Adrenal gland (tissue), 9 donors: ENCODE measurements at regions not wholly inside any gene's neighbourhood (a gene's known extent, or its start where the extent isn't known, plus 50 kb on each side); places are given as distances from the start of the nearest gene placed in this dataset.

Experiments used
- DNase-seq, 7 donors: peaks; one replicate each; pipeline ENCODE4 v3.0.0-alpha.2; 2019 to 2020
- H3K27ac ChIP-seq, 5 donors: fragments of 200-600 bp; sonication (generic) in 4 of 5; 1 replicate in 3 of 5; 2 replicates in 2 of 5; pipeline versions ENCODE4 v1.5.1 to v1.8.0; 2016 to 2020; ENCODE audit warnings: mild to moderate bottlenecking in 1 of 5
- H3K27me3 ChIP-seq: fragments of 200-600 bp; 2 replicates; pipeline ENCODE4 v1.8.0; 2021
- H3K36me3 ChIP-seq, 2 donors: fragments of 200-600 bp; replicated peaks in 1 of 2; 1 replicate in 1 of 2; 2 replicates in 1 of 2; pipeline versions ENCODE4 v1.5.1 to v1.8.0; 2018 to 2022
- H3K4me1 ChIP-seq, 2 donors: fragments of 200-600 bp; replicated peaks in 1 of 2; 1 replicate in 1 of 2; 2 replicates in 1 of 2; pipeline versions ENCODE4 v1.5.1 to v1.8.0; 2018 to 2021
- H3K4me3 ChIP-seq, 4 donors: fragments of 200-600 bp; sonication (generic) in 3 of 4; one replicate each; pipeline ENCODE4 v1.5.1; 2016 to 2018
- H3K9me3 ChIP-seq, 3 donors: fragments of 200-600 bp; sonication (generic) in 1 of 3; replicated peaks in 1 of 3; 1 replicate in 2 of 3; 2 replicates in 1 of 3; pipeline versions ENCODE4 v1.5.1 to v1.8.0; 2016 to 2021
- POLR2A ChIP-seq, 2 donors: fragments of 450-650 bp; IDR thresholded peaks; one replicate each; pipeline ENCODE4 v1.6.1; 2017; ENCODE audit warnings: antibody characterized with exemption in 2 of 2, mild to moderate bottlenecking in 2 of 2, moderate library complexity in 1 of 2
- WGBS, 4 donors: extraction: QIAGEN DNeasy Blood & Tissue Kit in 2 of 4; methylation state at CpG; one replicate each; pipeline versions ENCODE4 v1.1.5 to v1.1.7; 2013 to 2017; 5-methylcytosine and 5-hydroxymethylcytosine counted together
- intact Hi-C, 2 donors: fragments of 100-400 bp; cut with DNase I; formaldehyde crosslinking; loops; one replicate each; pipeline versions ENCODE4 v1.14.1 to v1.15.0; 2022 to 2023
- TF ChIP-seq, protein P1 (sequence below), 6 experiments: fragments of 450-650 bp in 4 of 6; fragments of 200-600 bp in 2 of 6; sonication (generic) in 1 of 6; IDR thresholded peaks; 1 replicate in 5 of 6; 2 replicates in 1 of 6; pipeline versions ENCODE4 v1.5.1 to v1.8.0; 2016 to 2021; ENCODE audit warnings: antibody characterized with exemption in 6 of 6, mild to moderate bottlenecking in 2 of 6, moderate library complexity in 1 of 6
- donor health status: healthy with polysubstance abuse.
- donor health status: Bipolar disorder and iron deficiency.
- donor health status: DM: yes; HTN: yes; CAD: no.
- donor health status: DM: no; HTN: no; CAD: no.
- donor health status: DM: no; HTN: no; CAD: no.

DNA sequence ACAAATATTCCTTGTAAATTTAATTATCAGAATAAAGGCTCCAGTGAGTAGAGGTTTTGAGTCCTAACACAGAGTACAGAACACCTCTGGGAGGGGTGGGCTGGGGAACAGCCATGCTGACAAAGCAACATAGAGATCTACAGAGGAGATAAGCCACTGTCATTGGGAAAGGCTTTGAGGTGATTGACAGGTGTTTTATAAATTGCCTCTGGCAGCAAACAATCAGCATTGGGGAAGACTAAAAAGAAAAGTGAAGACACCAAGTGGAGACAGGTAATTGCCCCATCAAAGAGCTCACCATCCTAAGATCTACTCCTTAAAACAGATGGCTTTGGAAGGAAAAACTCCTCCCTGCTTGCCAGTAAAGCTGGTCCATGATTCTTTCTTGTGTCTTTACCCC, 189.7 kb upstream of the TLE4 start:
- DNase-seq, result no peak
- no peaks in the 10 kb centered on the region for H3K27me3 ChIP-seq
- TF ChIP-seq POLR2A (IDR thresholded peaks at IDR 0.05), result no peak
- TF ChIP-seq, protein P1, sequence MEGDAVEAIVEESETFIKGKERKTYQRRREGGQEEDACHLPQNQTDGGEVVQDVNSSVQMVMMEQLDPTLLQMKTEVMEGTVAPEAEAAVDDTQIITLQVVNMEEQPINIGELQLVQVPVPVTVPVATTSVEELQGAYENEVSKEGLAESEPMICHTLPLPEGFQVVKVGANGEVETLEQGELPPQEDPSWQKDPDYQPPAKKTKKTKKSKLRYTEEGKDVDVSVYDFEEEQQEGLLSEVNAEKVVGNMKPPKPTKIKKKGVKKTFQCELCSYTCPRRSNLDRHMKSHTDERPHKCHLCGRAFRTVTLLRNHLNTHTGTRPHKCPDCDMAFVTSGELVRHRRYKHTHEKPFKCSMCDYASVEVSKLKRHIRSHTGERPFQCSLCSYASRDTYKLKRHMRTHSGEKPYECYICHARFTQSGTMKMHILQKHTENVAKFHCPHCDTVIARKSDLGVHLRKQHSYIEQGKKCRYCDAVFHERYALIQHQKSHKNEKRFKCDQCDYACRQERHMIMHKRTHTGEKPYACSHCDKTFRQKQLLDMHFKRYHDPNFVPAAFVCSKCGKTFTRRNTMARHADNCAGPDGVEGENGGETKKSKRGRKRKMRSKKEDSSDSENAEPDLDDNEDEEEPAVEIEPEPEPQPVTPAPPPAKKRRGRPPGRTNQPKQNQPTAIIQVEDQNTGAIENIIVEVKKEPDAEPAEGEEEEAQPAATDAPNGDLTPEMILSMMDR (IDR thresholded peaks at IDR 0.05), result no peak
- H3K4me3 ChIP-seq, result no peak overlapping the region
- H3K9me3 ChIP-seq, result no peaks in the 10 kb centered on the region
- H3K36me3 ChIP-seq, result no peaks in the 10 kb centered on the region
- H3K4me1 ChIP-seq, result no peaks in the 10 kb centered on the region
- H3K27ac ChIP-seq, result no peak overlapping the region
- intact Hi-C loops, result no loop called here

DNA sequence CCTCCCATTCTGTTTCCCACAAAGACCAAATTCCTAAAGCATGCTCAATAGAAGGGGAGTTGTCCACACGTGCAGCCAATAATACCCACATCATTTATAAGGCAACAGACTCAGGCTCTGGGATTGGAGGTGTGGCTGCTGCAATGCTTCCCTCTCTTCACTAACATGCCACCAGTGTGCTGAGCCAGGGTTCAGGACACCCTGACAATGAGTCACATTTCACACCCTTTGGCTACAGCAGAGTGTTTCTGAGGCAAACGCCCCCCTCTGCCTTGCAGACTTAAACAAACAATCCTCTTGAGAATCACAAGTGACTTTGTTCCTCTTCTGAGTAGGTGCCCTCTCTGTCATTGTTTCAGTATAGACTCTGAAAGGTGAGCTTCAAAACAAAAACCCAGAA, 189.3 kb upstream of the TLE4 start:
- TF ChIP-seq POLR2A (IDR thresholded peaks at IDR 0.05), result no peak
- TF ChIP-seq, protein P1 (IDR thresholded peaks at IDR 0.05), result no peak
- no peaks in the 10 kb centered on the region for H3K36me3 ChIP-seq
- 20 to 36% (median 24%) methylated on average over 2 of the region's 2 CpGs for WGBS, 4 donors
- intact Hi-C loops, result no loop called here
- H3K27me3 ChIP-seq, result no peaks in the 10 kb centered on the region
- H3K4me1 ChIP-seq, result no peaks in the 10 kb centered on the region
- no peak for DNase-seq
- no peaks in the 10 kb centered on the region for H3K9me3 ChIP-seq
- no peak overlapping the region for H3K27ac ChIP-seq
- no peak overlapping the region for H3K4me3 ChIP-seq

DNA sequence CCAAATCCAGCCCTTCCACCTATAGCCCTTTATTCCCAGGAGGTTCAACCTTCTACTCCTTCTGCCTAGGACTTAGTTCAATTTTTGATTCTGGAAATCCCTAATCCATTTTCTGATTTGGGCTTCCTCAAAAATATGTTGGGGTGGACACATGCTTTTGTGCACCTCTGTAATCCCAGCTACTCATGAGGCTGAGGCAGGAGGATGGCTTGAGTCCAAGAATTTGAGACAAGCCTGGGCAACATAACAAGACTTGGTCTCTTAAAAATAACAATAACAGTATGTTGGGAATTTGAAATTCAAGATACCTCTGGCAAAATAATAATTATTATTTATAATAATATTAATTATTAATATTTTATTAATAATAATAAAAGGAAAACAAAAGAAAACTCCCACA, 188.7 kb upstream of the TLE4 start:
- no peaks in the 10 kb centered on the region for H3K36me3 ChIP-seq
- H3K9me3 ChIP-seq, result no peaks in the 10 kb centered on the region
- intact Hi-C loops, result no loop called here
- H3K27me3 ChIP-seq, result no peaks in the 10 kb centered on the region
- H3K4me1 ChIP-seq, result no peaks in the 10 kb centered on the region
- H3K27ac ChIP-seq, result no peak overlapping the region
- no peak overlapping the region for H3K4me3 ChIP-seq
- DNase-seq, result no peak
- TF ChIP-seq POLR2A (IDR thresholded peaks at IDR 0.05), result no peak
- TF ChIP-seq, protein P1 (IDR thresholded peaks at IDR 0.05), result no peak

DNA sequence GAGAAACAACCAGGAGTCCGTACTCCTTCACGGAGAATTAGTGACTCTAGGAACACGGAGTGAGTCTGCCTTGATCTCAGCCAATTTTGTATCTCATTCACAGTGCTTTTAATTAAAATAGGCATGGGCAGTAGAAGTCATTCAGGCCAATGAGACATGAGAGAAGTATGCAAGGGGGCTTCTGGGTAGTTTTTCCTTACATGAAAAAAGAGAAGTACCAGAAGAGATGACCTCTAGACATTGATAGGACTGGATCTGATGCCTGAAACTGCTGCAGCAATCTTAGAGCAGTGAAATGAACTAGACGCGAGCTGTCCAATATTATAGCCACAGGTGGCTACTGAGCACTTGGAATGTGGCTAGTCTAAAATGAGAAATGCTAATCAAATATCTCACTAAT, 187.7 kb upstream of the TLE4 start:
- 88 to 93% (median 90%) methylated on average over 5 of the region's 5 CpGs for WGBS, 4 donors
- Histone ChIP-seq H3K4me1 (no peaks in the 10 kb centered on the region), H3K27me3 (no peaks in the 10 kb centered on the region), H3K4me3 (no peak overlapping the region), H3K9me3 (no peaks in the 10 kb centered on the region), H3K27ac (no peak overlapping the region), H3K36me3 (no peaks in the 10 kb centered on the region)
- DNase-seq, result no peak
- TF ChIP-seq POLR2A (IDR thresholded peaks at IDR 0.05), result no peak
- TF ChIP-seq, protein P1 (IDR thresholded peaks at IDR 0.05), result no peak
- intact Hi-C loops, result no loop called here
